Neural cell (in vitro differentiated cells): ENCODE measurements at regions not wholly inside any gene's neighbourhood (a gene's known extent, or its start where the extent isn't known, plus 50 kb on each side); places are given as distances from the start of the nearest gene placed in this dataset.

Experiments
- H2AFZ ChIP-seq: fragments of 200-600, 300-800 bp; sonication (generic), shearing (Covaris generic); 2 replicates; pipeline ENCODE4 v1.6.0; 2014; ENCODE audit warnings: low read depth, mild to moderate bottlenecking, antibody characterized with exemption, low read length, moderate library complexity
- H3F3A ChIP-seq: fragments of 200-600 bp; shearing (Covaris generic); 2 replicates; pipeline ENCODE4 v1.6.1; 2016; ENCODE audit warnings: mild to moderate bottlenecking, moderate library complexity, mixed read lengths, antibody characterized with exemption, low read length; ENCODE audit not compliant: insufficient read depth, poor library complexity, severe bottlenecking
- H3K27ac ChIP-seq: fragments of 200-600, 300-800 bp; sonication (generic), shearing (Covaris generic); 2 replicates; pipeline ENCODE4 v1.5.1; 2014; ENCODE audit warnings: mild to moderate bottlenecking, low read length, moderate library complexity
- H3K27me3 ChIP-seq: fragments of 300-800, 200-600 bp; sonication (generic), shearing (Covaris generic); 2 replicates; pipeline ENCODE4 v1.6.0; 2014; ENCODE audit warnings: mild to moderate bottlenecking, low read depth, low read length, moderate library complexity; ENCODE audit not compliant: insufficient read depth
- H3K36me3 ChIP-seq: fragments of 300-800, 200-600 bp; sonication (generic), shearing (Covaris generic); 2 replicates; pipeline ENCODE4 v1.5.1; 2014; ENCODE audit warnings: mild to moderate bottlenecking, antibody characterized with exemption, low read length, moderate library complexity; ENCODE audit not compliant: insufficient read depth
- H3K4me2 ChIP-seq: fragments of 300-800, 200-600 bp; sonication (generic), shearing (Covaris generic); 2 replicates; pipeline ENCODE4 v1.6.0; 2014; ENCODE audit warnings: mild to moderate bottlenecking, low read length
- H3K4me3 ChIP-seq: fragments of 300-800, 200-600 bp; sonication (generic), shearing (Covaris generic); 2 replicates; pipeline ENCODE4 v1.5.1; 2014; ENCODE audit warnings: mild to moderate bottlenecking, low read length, moderate library complexity
- H3K79me2 ChIP-seq: fragments of 200-600 bp; shearing (Covaris generic); replicated peaks from 2 replicates; pipeline ENCODE4 v1.6.0; 2014; ENCODE audit warnings: mild to moderate bottlenecking, low read length, moderate library complexity; ENCODE audit not compliant: insufficient read depth
- H3K9ac ChIP-seq: fragments of 300-800, 200-600 bp; sonication (generic), shearing (Covaris generic); 2 replicates; pipeline ENCODE4 v1.6.1; 2016; ENCODE audit warnings: mild to moderate bottlenecking, low read length, mixed read lengths
- H3K9me2 ChIP-seq: fragments of 200-600 bp; shearing (Covaris generic); 2 replicates; pipeline ENCODE4 v1.6.1; 2016; ENCODE audit warnings: mild to moderate bottlenecking, low read length, mixed read lengths; ENCODE audit not compliant: insufficient read depth
- H3K9me3 ChIP-seq: fragments of 200-600, 300-800 bp; sonication (generic), shearing (Covaris generic); 2 replicates; pipeline ENCODE4 v1.6.1; 2016; ENCODE audit warnings: mild to moderate bottlenecking, mixed run types, low read length, moderate library complexity, mixed read lengths
- H4K20me1 ChIP-seq: fragments of 200-600 bp; shearing (Covaris generic); 2 replicates; pipeline ENCODE4 v1.6.1; 2016; ENCODE audit warnings: mild to moderate bottlenecking, mixed run types; ENCODE audit not compliant: insufficient read depth
- CTCF ChIP-seq: fragments of 450-650 bp; IDR thresholded peaks from 2 replicates; pipeline ENCODE4 v1.5.1; 2014; ENCODE audit warnings: antibody characterized with exemption, mild to moderate bottlenecking, moderate library complexity; ENCODE audit not compliant: poor library complexity, severe bottlenecking
- EP300 ChIP-seq: fragments of 450-650 bp; conservative IDR thresholded peaks from 2 replicates; pipeline ENCODE4 v1.6.1; 2014; ENCODE audit warnings: antibody characterized with exemption, mild to moderate bottlenecking, moderate library complexity; ENCODE audit not compliant: poor library complexity, severe bottlenecking
- EZH2 ChIP-seq: fragments of 200-600, 300-800 bp; shearing (Covaris generic), sonication (generic); IDR thresholded peaks from 2 replicates; pipeline ENCODE4 v1.6.1; 2014; ENCODE audit warnings: antibody characterized with exemption, low read length, borderline replicate concordance, mild to moderate bottlenecking; ENCODE audit not compliant: insufficient read depth, poor library complexity, severe bottlenecking
- MXI1 ChIP-seq: fragments of 450-650 bp; conservative IDR thresholded peaks from 2 replicates; pipeline ENCODE4 v1.6.1; 2014; ENCODE audit warnings: antibody characterized with exemption, mild to moderate bottlenecking; ENCODE audit not compliant: poor library complexity, severe bottlenecking
- POLR2AphosphoS5 ChIP-seq: IDR thresholded peaks from 2 replicates; pipeline ENCODE4 v1.6.1; 2012
- RAD21 ChIP-seq: fragments of 450-650 bp; conservative IDR thresholded peaks from 2 replicates; pipeline ENCODE4 v1.6.1; 2014; ENCODE audit warnings: antibody characterized with exemption, mild to moderate bottlenecking, moderate library complexity
- REST ChIP-seq: IDR thresholded peaks from 2 replicates; pipeline ENCODE4 v1.6.1; 2012; ENCODE audit warnings: borderline replicate concordance
- SMC3 ChIP-seq: fragments of 450-650 bp; conservative IDR thresholded peaks from 2 replicates; pipeline ENCODE4 v1.6.1; 2014; ENCODE audit warnings: antibody characterized with exemption, mild to moderate bottlenecking, moderate library complexity; ENCODE audit not compliant: poor library complexity
- TAF1 ChIP-seq: IDR thresholded peaks from 2 replicates; pipeline ENCODE4 v1.6.1; 2012; ENCODE audit warnings: low read depth

GRCh38 chr11:92107331-92107730 lies 117.3 kb upstream of the FAT3 start:
- H3K4me2 ChIP-seq, result no peak overlapping the region
- no peaks in the 10 kb centered on the region for H3K79me2 ChIP-seq
- no peaks in the 10 kb centered on the region for H3K9me2 ChIP-seq
- no peaks in the 10 kb centered on the region for H3K27me3 ChIP-seq
- H3K9me3 ChIP-seq, result no peaks in the 10 kb centered on the region
- no peaks in the 10 kb centered on the region for H3F3A ChIP-seq
- H3K27ac ChIP-seq, result no peak overlapping the region
- H2AFZ ChIP-seq, result no peak overlapping the region
- no peaks in the 10 kb centered on the region for H4K20me1 ChIP-seq
- TF ChIP-seq SMC3, result no peak
- no peak for TF ChIP-seq MXI1
- TF ChIP-seq RAD21, result no peak
- no peaks in the 10 kb centered on the region for H3K36me3 ChIP-seq
- no peak overlapping the region for H3K4me3 ChIP-seq
- H3K9ac ChIP-seq, result no peak overlapping the region

GRCh38 chr11:92104349-92104748 lies 120.3 kb upstream of the FAT3 start:
- no peaks in the 10 kb centered on the region for H4K20me1 ChIP-seq
- H3K79me2 ChIP-seq, result no peaks in the 10 kb centered on the region
- no peak overlapping the region for H3K27ac ChIP-seq
- no peaks in the 10 kb centered on the region for H3F3A ChIP-seq
- H3K27me3 ChIP-seq, result no peaks in the 10 kb centered on the region
- no peaks in the 10 kb centered on the region for H3K9me3 ChIP-seq
- H3K9ac ChIP-seq, result no peak overlapping the region
- TF ChIP-seq EZH2, result no peak
- no peak for TF ChIP-seq RAD21
- TF ChIP-seq POLR2AphosphoS5, result no peak
- TF ChIP-seq CTCF, result no peak
- TF ChIP-seq SMC3, result no peak
- no peak for TF ChIP-seq TAF1
- no peak for TF ChIP-seq EP300
- TF ChIP-seq REST, result no peak
- TF ChIP-seq MXI1, result no peak
- no peak overlapping the region for H2AFZ ChIP-seq
- no peaks in the 10 kb centered on the region for H3K36me3 ChIP-seq
- no peak overlapping the region for H3K4me3 ChIP-seq
- H3K9me2 ChIP-seq, result no peaks in the 10 kb centered on the region
- no peak overlapping the region for H3K4me2 ChIP-seq

GRCh38 chr11:92101920-92102319 lies 122.7 kb upstream of the FAT3 start:
- no peaks in the 10 kb centered on the region for H4K20me1 ChIP-seq
- H3K4me2 ChIP-seq, result no peak overlapping the region
- no peaks in the 10 kb centered on the region for H3K79me2 ChIP-seq
- H3K4me3 ChIP-seq, result no peak overlapping the region
- H3K27ac ChIP-seq, result peak overlapping the region; percentile 31
- H3F3A ChIP-seq, result no peaks in the 10 kb centered on the region
- no peak overlapping the region for H2AFZ ChIP-seq
- no peaks in the 10 kb centered on the region for H3K27me3 ChIP-seq
- peak; percentile 5 for TF ChIP-seq POLR2AphosphoS5
- peak; percentile 53 for TF ChIP-seq EP300
- no peak for TF ChIP-seq TAF1
- no peaks in the 10 kb centered on the region for H3K9me2 ChIP-seq
- H3K9me3 ChIP-seq, result no peaks in the 10 kb centered on the region
- H3K36me3 ChIP-seq, result no peaks in the 10 kb centered on the region
- H3K9ac ChIP-seq, result no peak overlapping the region
